CD4-positive, alpha-beta T cell (primary cell): ENCODE measurements at regions not wholly inside any gene's neighbourhood (a gene's known extent, or its start where the extent isn't known, plus 50 kb on each side); places are given as distances from the start of the nearest gene placed in this dataset.

Experiments used
- ATAC-seq: fragments of 200-7000 bp; cut with Tn5 transposase; one replicate; pipeline ENCODE4 v1.10.0; 2022; ENCODE audit warnings: mild to moderate bottlenecking; ENCODE audit not compliant: poor library complexity
- CTCF ChIA-PET: fragments of 350-600 bp; sonication (Branson Sonifier 250); formaldehyde crosslinking; loops from one replicate; lab custom pipeline; 2021; ENCODE audit warnings: antibody characterized with exemption, inconsistent platforms; lab: Charles Lee
- POLR2A ChIA-PET: fragments of 350-600 bp; sonication (Branson Sonifier 250); formaldehyde crosslinking; loops from one replicate; lab custom pipeline; 2021; ENCODE audit warnings: antibody characterized with exemption, inconsistent platforms; lab: Charles Lee
- DNase-seq, 14 experiments: peaks; one replicate each; pipeline ENCODE4 v3.0.0-alpha.2; 2013 to 2020; ENCODE audit warnings: mixed read lengths in 2 of 14
- H3K27ac ChIP-seq, 2 donors: one replicate each; pipeline versions ENCODE4 v1.5.1 to v1.7.0; 2013; ENCODE audit warnings: low read length in 2 of 2, low read depth in 1 of 2, mild to moderate bottlenecking in 1 of 2
- H3K27me3 ChIP-seq, 2 experiments: 1 replicate in 1 of 2; 2 replicates in 1 of 2; pipeline versions ENCODE4 v1.6.1 to v1.7.0; 2013; ENCODE audit warnings: low read length in 2 of 2, control low read depth in 1 of 2, mild to moderate bottlenecking in 1 of 2, moderate library complexity in 1 of 2; ENCODE audit not compliant: insufficient read depth in 2 of 2, control insufficient read depth in 1 of 2
- H3K36me3 ChIP-seq: one replicate; pipeline ENCODE4 v1.6.1; 2013; ENCODE audit warnings: low read length, control low read depth; ENCODE audit not compliant: insufficient read depth
- H3K4me1 ChIP-seq: one replicate; pipeline ENCODE4 v1.6.1; 2013; ENCODE audit warnings: low read length, control low read depth; ENCODE audit not compliant: insufficient read depth
- H3K4me3 ChIP-seq: one replicate; pipeline ENCODE4 v1.5.1; 2013; ENCODE audit warnings: mild to moderate bottlenecking, low read length, moderate library complexity
- H3K9me3 ChIP-seq, 2 experiments: 1 replicate in 1 of 2; 2 replicates in 1 of 2; pipeline versions ENCODE4 v1.6.1 to v1.7.0; 2013; ENCODE audit warnings: low read length in 2 of 2, mild to moderate bottlenecking in 2 of 2, control low read depth in 1 of 2, moderate library complexity in 1 of 2; ENCODE audit not compliant: control insufficient read depth in 1 of 2, insufficient read depth in 1 of 2
- H3K27ac Mint-ChIP-seq: one replicate; pipeline ENCODE4 v1.8.0; 2020; ENCODE audit warnings: mixed read lengths
- H3K27me3 Mint-ChIP-seq: one replicate; pipeline ENCODE4 v1.8.0; 2021; ENCODE audit warnings: mixed read lengths
- H3K36me3 Mint-ChIP-seq: one replicate; pipeline ENCODE4 v1.8.0; 2021; ENCODE audit warnings: low read depth, mixed read lengths
- H3K4me1 Mint-ChIP-seq: one replicate; pipeline ENCODE4 v1.8.0; 2021; ENCODE audit warnings: low read depth, mixed read lengths
- H3K4me3 Mint-ChIP-seq: one replicate; pipeline ENCODE4 v1.8.0; 2020; ENCODE audit warnings: mild to moderate bottlenecking, mixed read lengths
- H3K9me3 Mint-ChIP-seq: one replicate; pipeline ENCODE4 v1.8.0; 2020; ENCODE audit warnings: mixed read lengths
- CTCF ChIP-seq: fragments of 200-600 bp; IDR thresholded peaks from one replicate; pipeline ENCODE4 v1.8.0; 2022; ENCODE audit warnings: antibody characterized with exemption, mild to moderate bottlenecking
- intact Hi-C, 2 experiments: fragments of 100-400 bp; cut with DNase I in 1 of 2; cut with micrococcal nuclease in 1 of 2; formaldehyde crosslinking; loops; one replicate each; pipeline versions ENCODE4 v1.15.1 to v1.9.0; 2023 to 2025; cut with DNase I, micrococcal nuclease

- H3K4me3 Mint-ChIP-seq: no peak overlapping the region
- Histone ChIP-seq H3K27ac (no peak overlapping the region), H3K27me3 (peaks cover 0 to 3% of the 10 kb centered on the region in 2 experiments), H3K36me3 (no peaks in the 10 kb centered on the region), H3K9me3 (no peaks in the 10 kb centered on the region), H3K4me1 (no peaks in the 10 kb centered on the region), H3K4me3 (no peak overlapping the region)
- H3K9me3 Mint-ChIP-seq: no peaks in the 10 kb centered on the region
- H3K27ac Mint-ChIP-seq: no peak overlapping the region
- ChIA-PET CTCF (no interaction called here), POLR2A (no interaction called here)
- no peak for TF ChIP-seq CTCF
- H3K4me1 Mint-ChIP-seq: no peaks in the 10 kb centered on the region
- no peaks in the 10 kb centered on the region for H3K36me3 Mint-ChIP-seq
- DNase-seq (no peak), ATAC-seq (no peak)
- H3K27me3 Mint-ChIP-seq: peaks cover 14% of the 10 kb centered on the region
- intact Hi-C loops: no loop called here
Observed at GRCh38 chr20:19003366-19004336, 190.1 kb downstream of the SCP2D1 start.

DNA sequence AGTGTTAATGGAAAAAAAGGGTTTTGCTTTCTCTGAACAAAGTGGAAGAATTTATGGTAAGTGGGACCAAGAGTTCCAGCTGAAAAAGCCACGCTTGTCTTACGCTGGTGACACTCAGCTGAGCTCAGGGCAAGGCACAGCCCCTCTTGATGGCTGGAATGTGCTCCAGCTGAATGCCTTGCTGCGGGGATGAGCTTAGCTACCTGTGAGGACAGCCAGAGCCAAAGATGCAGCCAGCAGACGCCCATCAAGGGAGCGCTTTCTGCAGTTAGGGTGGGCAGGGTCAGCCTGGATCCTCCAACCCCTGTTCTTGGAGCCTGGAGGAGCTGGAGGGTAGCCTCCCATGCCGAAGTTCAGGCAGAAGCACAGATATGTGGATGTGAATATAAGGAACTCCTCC lies 191.4 kb downstream of the SCP2D1 start:
- intact Hi-C loops: no loop called here
- CTCF ChIA-PET: no interaction called here
- Mint-ChIP-seq H3K36me3 (no peaks in the 10 kb centered on the region), H3K27ac (no peak overlapping the region), H3K9me3 (no peaks in the 10 kb centered on the region), H3K4me1 (no peaks in the 10 kb centered on the region), H3K27me3 (peaks cover 14% of the 10 kb centered on the region), H3K4me3 (no peak overlapping the region)
- H3K9me3 ChIP-seq: no peaks in the 10 kb centered on the region
- no peak overlapping the region for H3K27ac ChIP-seq
- DNase-seq: no peak
- H3K27me3 ChIP-seq: peaks cover 0 to 3% of the 10 kb centered on the region in 2 experiments
- TF ChIP-seq CTCF: no peak
- no peak overlapping the region for H3K4me3 ChIP-seq
- H3K4me1 ChIP-seq: no peaks in the 10 kb centered on the region
- ATAC-seq: no peak
- POLR2A ChIA-PET: no interaction called here
- no peaks in the 10 kb centered on the region for H3K36me3 ChIP-seq

GRCh38 chr20:19008497-19008896 lies 194.9 kb downstream of the SCP2D1 start:
- H3K36me3 Mint-ChIP-seq: no peaks in the 10 kb centered on the region
- DNase-seq (no peak), ATAC-seq (no peak)
- H3K4me3 ChIP-seq: no peak overlapping the region
- POLR2A ChIA-PET: no interaction called here
- H3K27me3 ChIP-seq: peaks cover 0 to 3% of the 10 kb centered on the region in 2 experiments
- intact Hi-C loops: no loop called here
- H3K27me3 Mint-ChIP-seq: peaks cover 8% of the 10 kb centered on the region
- H3K27ac ChIP-seq: no peak overlapping the region
- no peak for TF ChIP-seq CTCF
- no peaks in the 10 kb centered on the region for H3K4me1 ChIP-seq
- H3K27ac Mint-ChIP-seq: no peak overlapping the region
- H3K4me3 Mint-ChIP-seq: no peak overlapping the region
- H3K9me3 ChIP-seq: no peaks in the 10 kb centered on the region
- H3K4me1 Mint-ChIP-seq: no peaks in the 10 kb centered on the region
- no peaks in the 10 kb centered on the region for H3K9me3 Mint-ChIP-seq
- CTCF ChIA-PET: no interaction called here
- H3K36me3 ChIP-seq: no peaks in the 10 kb centered on the region
